ENCODE measurements at regions not wholly inside any gene's neighbourhood (a gene's known extent, or its start where the extent isn't known, plus 50 kb on each side); places are given as distances from the start of the nearest gene placed in this dataset.

DNA sequence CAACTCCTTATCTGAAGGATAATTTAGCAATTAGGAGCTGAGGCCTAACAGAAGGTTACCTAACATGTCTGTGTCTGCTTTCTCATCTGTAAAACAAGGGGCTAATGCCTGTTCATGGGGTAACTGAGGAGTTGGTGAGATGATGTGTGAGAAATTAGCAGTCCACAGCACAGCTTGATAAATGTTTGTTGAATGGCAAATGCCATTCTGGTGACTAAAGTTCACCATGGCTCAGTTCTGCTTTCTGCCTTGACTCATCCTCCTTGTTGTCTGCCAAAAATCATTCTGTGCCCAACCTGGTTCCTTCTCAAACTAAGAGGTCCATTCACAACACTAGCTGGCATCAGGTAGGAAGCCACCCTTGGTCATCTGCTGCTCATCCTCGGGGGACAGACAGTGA is 552.0 kb upstream of the KLF4 start:
- dilution Hi-C loops (cut with MboI; ENCODE audit: extremely low pct_ligation_motif_present, low sequenced_read_pairs), result no loop called here
- H4K20me1 ChIP-seq (replicated peaks; ENCODE audit: control insufficient read depth, extremely low read depth, insufficient read depth, low read length), result no peaks in the 10 kb centered on the region
- peaks cover 12% of the 10 kb centered on the region for H3K4me1 ChIP-seq (ENCODE audit: control insufficient read depth, extremely low read depth, insufficient read depth, low read length)
- H3K79me2 ChIP-seq (ENCODE audit: control insufficient read depth, insufficient read depth, low read length), result no peaks in the 10 kb centered on the region
- no peak overlapping the region for H2AFZ ChIP-seq (ENCODE audit: low read depth, low read length)
- no peaks in the 10 kb centered on the region for H3K27me3 ChIP-seq (ENCODE audit: control insufficient read depth in 2 of 2, insufficient read depth in 2 of 2, low read length in 2 of 2)
- intact Hi-C loops (cut with micrococcal nuclease), result no loop called here
- POLR2A ChIA-PET, result no interaction called here
- no peaks in the 10 kb centered on the region for H3K36me3 ChIP-seq (ENCODE audit: control insufficient read depth in 2 of 2, extremely low read depth in 1 of 2, insufficient read depth in 2 of 2, low read length in 2 of 2)
- TF ChIP-seq FOS (IDR thresholded peaks at IDR 0.05; ENCODE audit: borderline replicate concordance, insufficient read depth, low read length), result peak; percentile 34
- no peak for TF ChIP-seq POLR2A (IDR thresholded peaks at IDR 0.05; ENCODE audit: low read depth, low read length)
- no peaks in the 10 kb centered on the region for H3K9me1 ChIP-seq (replicated peaks; ENCODE audit: control insufficient read depth, extremely low read depth, insufficient read depth, low read length)
- no peak overlapping the region for H3K4me3 ChIP-seq (replicated peaks in 1 of 3; ENCODE audit: insufficient read depth in 1 of 3, low read depth in 1 of 3, low read length in 3 of 3)
- BruUV-seq (replicated peaks), result no TSS peak
- H3K4me2 ChIP-seq (ENCODE audit: insufficient read depth, low read length), result no peak overlapping the region
- DNase-seq (ENCODE audit: low read depth, low spot score) (no peak), FAIRE-seq (peak; percentile 59)
- no peak overlapping the region for H3K9ac ChIP-seq (replicated peaks; ENCODE audit: extremely low read depth, insufficient read depth, low read length)
- peak overlapping the region; percentile 13 for H3K27ac ChIP-seq (ENCODE audit: insufficient read depth, low read depth, low read length)
- CTCF ChIA-PET, result interaction anchor here (1.2 to 3.2 kb wide), 3 partner anchors 13 to 557 kb away, joined by 3 to 17 read pairs (median 3); no protein-coding TSS in a partner anchor
- no peaks in the 10 kb centered on the region for H3K9me3 ChIP-seq (replicated peaks; ENCODE audit: control insufficient read depth, insufficient read depth, low read length)

DNA sequence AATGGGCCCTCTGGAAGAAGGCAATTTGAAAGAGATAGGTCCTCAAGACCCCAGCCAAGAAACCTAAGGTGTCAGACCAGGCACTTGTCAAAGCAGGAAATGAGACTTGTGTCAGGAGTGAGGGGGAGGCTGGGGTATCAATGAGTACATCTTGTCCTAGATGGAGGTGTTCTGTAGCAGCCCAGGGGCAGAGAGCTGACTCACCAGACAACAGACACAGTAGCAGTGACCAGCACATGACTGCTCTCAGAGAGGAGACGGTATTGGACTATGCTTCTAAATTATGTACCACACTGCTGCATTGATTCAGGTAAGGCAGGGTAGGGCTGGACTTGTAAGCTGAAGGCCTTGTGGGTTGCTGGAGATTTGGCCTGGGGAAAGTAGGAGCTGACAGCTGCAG is 551.2 kb upstream of the KLF4 start:
- peak overlapping the region; percentile 13 for H3K27ac ChIP-seq (ENCODE audit: insufficient read depth, low read depth, low read length)

More for the DNA sequence above, 551.2 kb upstream of the KLF4 start:
- dilution Hi-C loops (cut with MboI; ENCODE audit: extremely low pct_ligation_motif_present, low sequenced_read_pairs) (no loop called here), intact Hi-C loops (cut with micrococcal nuclease) (no loop called here)
- TF ChIP-seq, protein P1, sequence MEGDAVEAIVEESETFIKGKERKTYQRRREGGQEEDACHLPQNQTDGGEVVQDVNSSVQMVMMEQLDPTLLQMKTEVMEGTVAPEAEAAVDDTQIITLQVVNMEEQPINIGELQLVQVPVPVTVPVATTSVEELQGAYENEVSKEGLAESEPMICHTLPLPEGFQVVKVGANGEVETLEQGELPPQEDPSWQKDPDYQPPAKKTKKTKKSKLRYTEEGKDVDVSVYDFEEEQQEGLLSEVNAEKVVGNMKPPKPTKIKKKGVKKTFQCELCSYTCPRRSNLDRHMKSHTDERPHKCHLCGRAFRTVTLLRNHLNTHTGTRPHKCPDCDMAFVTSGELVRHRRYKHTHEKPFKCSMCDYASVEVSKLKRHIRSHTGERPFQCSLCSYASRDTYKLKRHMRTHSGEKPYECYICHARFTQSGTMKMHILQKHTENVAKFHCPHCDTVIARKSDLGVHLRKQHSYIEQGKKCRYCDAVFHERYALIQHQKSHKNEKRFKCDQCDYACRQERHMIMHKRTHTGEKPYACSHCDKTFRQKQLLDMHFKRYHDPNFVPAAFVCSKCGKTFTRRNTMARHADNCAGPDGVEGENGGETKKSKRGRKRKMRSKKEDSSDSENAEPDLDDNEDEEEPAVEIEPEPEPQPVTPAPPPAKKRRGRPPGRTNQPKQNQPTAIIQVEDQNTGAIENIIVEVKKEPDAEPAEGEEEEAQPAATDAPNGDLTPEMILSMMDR (IDR thresholded peaks at IDR 0.05; ENCODE audit: extremely low read depth in 1 of 2, insufficient read depth in 1 of 2, low read depth in 1 of 2, low read length in 2 of 2), result no peak
- TF ChIP-seq MYC (IDR thresholded peaks at IDR 0.05; ENCODE audit: low read depth, low read length) (no peak), EZH2 (IDR thresholded peaks at IDR 0.05; ENCODE audit: borderline replicate concordance, low read depth, low read length, severe bottlenecking) (no peak), FOS (IDR thresholded peaks at IDR 0.05; ENCODE audit: borderline replicate concordance, insufficient read depth, low read length) (peak; percentile 42), GATA2 (IDR thresholded peaks at IDR 0.05; ENCODE audit: insufficient read depth, insufficient read length, low read depth, low read length) (peak; percentile 81), JUN (IDR thresholded peaks at IDR 0.05; ENCODE audit: borderline replicate concordance, insufficient read depth, insufficient read length, low read depth) (no peak), POLR2AphosphoS5 (IDR thresholded peaks at IDR 0.05; ENCODE audit: insufficient read depth, low read depth, low read length) (no peak)
- TF ChIP-seq, protein P2, sequence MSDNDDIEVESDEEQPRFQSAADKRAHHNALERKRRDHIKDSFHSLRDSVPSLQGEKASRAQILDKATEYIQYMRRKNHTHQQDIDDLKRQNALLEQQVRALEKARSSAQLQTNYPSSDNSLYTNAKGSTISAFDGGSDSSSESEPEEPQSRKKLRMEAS (IDR thresholded peaks at IDR 0.05; ENCODE audit: insufficient read depth, insufficient read length), result no peak
- DNase-seq (ENCODE audit: low read depth, low spot score) (no peak), FAIRE-seq (no peak)
- Histone ChIP-seq H3K4me3 (replicated peaks in 1 of 3; ENCODE audit: insufficient read depth in 1 of 3, low read depth in 1 of 3, low read length in 3 of 3) (no peak overlapping the region), H3K79me2 (ENCODE audit: control insufficient read depth, insufficient read depth, low read length) (no peaks in the 10 kb centered on the region), H3K36me3 (ENCODE audit: control insufficient read depth in 2 of 2, extremely low read depth in 1 of 2, insufficient read depth in 2 of 2, low read length in 2 of 2) (no peaks in the 10 kb centered on the region), H3K4me2 (ENCODE audit: insufficient read depth, low read length) (no peak overlapping the region), H4K20me1 (replicated peaks; ENCODE audit: control insufficient read depth, extremely low read depth, insufficient read depth, low read length) (no peaks in the 10 kb centered on the region), H3K9ac (replicated peaks; ENCODE audit: extremely low read depth, insufficient read depth, low read length) (no peak overlapping the region), H3K27me3 (ENCODE audit: control insufficient read depth in 2 of 2, insufficient read depth in 2 of 2, low read length in 2 of 2) (no peaks in the 10 kb centered on the region), H2AFZ (ENCODE audit: low read depth, low read length) (peak overlapping the region; percentile 56), H3K9me3 (replicated peaks; ENCODE audit: control insufficient read depth, insufficient read depth, low read length) (no peaks in the 10 kb centered on the region), H3K4me1 (ENCODE audit: control insufficient read depth, extremely low read depth, insufficient read depth, low read length) (peaks cover 12% of the 10 kb centered on the region), H3K9me1 (replicated peaks; ENCODE audit: control insufficient read depth, extremely low read depth, insufficient read depth, low read length) (no peaks in the 10 kb centered on the region)
- CTCF ChIA-PET, result interaction anchor here (1.2 to 3.2 kb wide), 2 partner anchors 14 to 231 kb away, joined by 3 to 17 read pairs; no protein-coding TSS in a partner anchor
- no TSS peak for BruUV-seq (replicated peaks)
- POLR2A ChIA-PET, result no interaction called here

All from endothelial cell of umbilical vein (primary cell).